CD4-positive, alpha-beta T cell (primary cell): ENCODE measurements at regions not wholly inside any gene's neighbourhood (a gene's known extent, or its start where the extent isn't known, plus 50 kb on each side); places are given as distances from the start of the nearest gene placed in this dataset.

Experiments
- ATAC-seq: fragments of 200-7000 bp; cut with Tn5 transposase; one replicate; pipeline ENCODE4 v1.10.0; 2022; ENCODE audit warnings: mild to moderate bottlenecking; ENCODE audit not compliant: poor library complexity
- CTCF ChIA-PET: fragments of 350-600 bp; sonication (Branson Sonifier 250); formaldehyde crosslinking; loops from one replicate; lab custom pipeline; 2021; ENCODE audit warnings: antibody characterized with exemption, inconsistent platforms; lab: Charles Lee
- POLR2A ChIA-PET: fragments of 350-600 bp; sonication (Branson Sonifier 250); formaldehyde crosslinking; loops from one replicate; lab custom pipeline; 2021; ENCODE audit warnings: antibody characterized with exemption, inconsistent platforms; lab: Charles Lee
- DNase-seq, 14 experiments: peaks; one replicate each; pipeline ENCODE4 v3.0.0-alpha.2; 2013 to 2020; ENCODE audit warnings: mixed read lengths in 2 of 14
- H3K27ac ChIP-seq, 2 donors: one replicate each; pipeline versions ENCODE4 v1.5.1 to v1.7.0; 2013; ENCODE audit warnings: low read length in 2 of 2, low read depth in 1 of 2, mild to moderate bottlenecking in 1 of 2
- H3K27me3 ChIP-seq, 2 experiments: 1 replicate in 1 of 2; 2 replicates in 1 of 2; pipeline versions ENCODE4 v1.6.1 to v1.7.0; 2013; ENCODE audit warnings: low read length in 2 of 2, control low read depth in 1 of 2, mild to moderate bottlenecking in 1 of 2, moderate library complexity in 1 of 2; ENCODE audit not compliant: insufficient read depth in 2 of 2, control insufficient read depth in 1 of 2
- H3K36me3 ChIP-seq: one replicate; pipeline ENCODE4 v1.6.1; 2013; ENCODE audit warnings: low read length, control low read depth; ENCODE audit not compliant: insufficient read depth
- H3K4me1 ChIP-seq: one replicate; pipeline ENCODE4 v1.6.1; 2013; ENCODE audit warnings: low read length, control low read depth; ENCODE audit not compliant: insufficient read depth
- H3K4me3 ChIP-seq: one replicate; pipeline ENCODE4 v1.5.1; 2013; ENCODE audit warnings: mild to moderate bottlenecking, low read length, moderate library complexity
- H3K9me3 ChIP-seq, 2 experiments: 1 replicate in 1 of 2; 2 replicates in 1 of 2; pipeline versions ENCODE4 v1.6.1 to v1.7.0; 2013; ENCODE audit warnings: low read length in 2 of 2, mild to moderate bottlenecking in 2 of 2, control low read depth in 1 of 2, moderate library complexity in 1 of 2; ENCODE audit not compliant: control insufficient read depth in 1 of 2, insufficient read depth in 1 of 2
- H3K27ac Mint-ChIP-seq: one replicate; pipeline ENCODE4 v1.8.0; 2020; ENCODE audit warnings: mixed read lengths
- H3K27me3 Mint-ChIP-seq: one replicate; pipeline ENCODE4 v1.8.0; 2021; ENCODE audit warnings: mixed read lengths
- H3K36me3 Mint-ChIP-seq: one replicate; pipeline ENCODE4 v1.8.0; 2021; ENCODE audit warnings: low read depth, mixed read lengths
- H3K4me1 Mint-ChIP-seq: one replicate; pipeline ENCODE4 v1.8.0; 2021; ENCODE audit warnings: low read depth, mixed read lengths
- H3K4me3 Mint-ChIP-seq: one replicate; pipeline ENCODE4 v1.8.0; 2020; ENCODE audit warnings: mild to moderate bottlenecking, mixed read lengths
- H3K9me3 Mint-ChIP-seq: one replicate; pipeline ENCODE4 v1.8.0; 2020; ENCODE audit warnings: mixed read lengths
- CTCF ChIP-seq: fragments of 200-600 bp; IDR thresholded peaks from one replicate; pipeline ENCODE4 v1.8.0; 2022; ENCODE audit warnings: antibody characterized with exemption, mild to moderate bottlenecking
- intact Hi-C, 2 experiments: fragments of 100-400 bp; cut with DNase I in 1 of 2; cut with micrococcal nuclease in 1 of 2; formaldehyde crosslinking; loops; one replicate each; pipeline versions ENCODE4 v1.15.1 to v1.9.0; 2023 to 2025; cut with DNase I, micrococcal nuclease

GRCh38 chr2:125680809-125681208, 975.1 kb upstream of the GYPC start:
- Mint-ChIP-seq H3K9me3 (peaks cover 7% of the 10 kb centered on the region), H3K4me1 (no peaks in the 10 kb centered on the region), H3K27ac (no peak overlapping the region), H3K36me3 (no peaks in the 10 kb centered on the region), H3K27me3 (no peaks in the 10 kb centered on the region), H3K4me3 (no peak overlapping the region)
- no peak for DNase-seq
- POLR2A ChIA-PET = no interaction called here
- no peaks in the 10 kb centered on the region for H3K27me3 ChIP-seq
- H3K4me3 ChIP-seq = no peak overlapping the region
- CTCF ChIA-PET = no interaction called here
- H3K9me3 ChIP-seq = peaks cover 0 to 8% of the 10 kb centered on the region in 2 experiments
- no peak overlapping the region for H3K27ac ChIP-seq
- no peak for ATAC-seq
- intact Hi-C loops = no loop called here
- no peaks in the 10 kb centered on the region for H3K36me3 ChIP-seq
- no peak for TF ChIP-seq CTCF
- no peaks in the 10 kb centered on the region for H3K4me1 ChIP-seq

GRCh38 chr2:125681576-125681975, 974.4 kb upstream of the GYPC start:
- H3K4me1 ChIP-seq = no peaks in the 10 kb centered on the region
- Mint-ChIP-seq H3K27me3 (no peaks in the 10 kb centered on the region), H3K36me3 (no peaks in the 10 kb centered on the region), H3K27ac (no peak overlapping the region), H3K9me3 (peaks cover 7% of the 10 kb centered on the region), H3K4me1 (no peaks in the 10 kb centered on the region), H3K4me3 (no peak overlapping the region)
- no peak for DNase-seq
- H3K36me3 ChIP-seq = no peaks in the 10 kb centered on the region
- no peak for TF ChIP-seq CTCF
- ATAC-seq = no peak
- CTCF ChIA-PET = interaction anchor here (0.9 kb wide), 1 partner anchor 8 kb away, joined by 3 read pairs; no protein-coding TSS in a partner anchor
- no peak overlapping the region for H3K27ac ChIP-seq
- H3K9me3 ChIP-seq = peaks cover 0 to 8% of the 10 kb centered on the region in 2 experiments
- no peak overlapping the region for H3K4me3 ChIP-seq
- POLR2A ChIA-PET = no interaction called here
- intact Hi-C loops = no loop called here
- H3K27me3 ChIP-seq = no peaks in the 10 kb centered on the region

GRCh38 chr2:125681976-125682805, 973.8 kb upstream of the GYPC start:
- intact Hi-C loops = no loop called here
- Histone ChIP-seq H3K4me1 (no peaks in the 10 kb centered on the region), H3K9me3 (peaks cover 0 to 8% of the 10 kb centered on the region in 2 experiments), H3K36me3 (no peaks in the 10 kb centered on the region), H3K27me3 (no peaks in the 10 kb centered on the region), H3K27ac (no peak overlapping the region), H3K4me3 (no peak overlapping the region)
- Mint-ChIP-seq H3K9me3 (peaks cover 4% of the 10 kb centered on the region), H3K4me3 (no peak overlapping the region), H3K27me3 (no peaks in the 10 kb centered on the region), H3K4me1 (no peaks in the 10 kb centered on the region), H3K27ac (no peak overlapping the region), H3K36me3 (no peaks in the 10 kb centered on the region)
- ChIA-PET CTCF (interaction anchor here (0.9 kb wide), 1 partner anchor 9 kb away, joined by 3 read pairs; no protein-coding TSS in a partner anchor), POLR2A (no interaction called here)
- ATAC-seq (no peak), DNase-seq (no peak)
- no peak for TF ChIP-seq CTCF
